Calu3 (cell line): ENCODE measurements at regions not wholly inside any gene's neighbourhood (a gene's known extent, or its start where the extent isn't known, plus 50 kb on each side); places are given as distances from the start of the nearest gene placed in this dataset.

Experiments used
- BruUV-seq: library from RNA; stranded (reverse); fragments of 400-500 nt; replicated peaks from 2 replicates; lab custom pipeline; 2021; lab: Mats Ljungman, UMichigan
- CTCF ChIA-PET: fragments of 300-600 bp; sonication (Branson Sonifier 250); formaldehyde crosslinking; loops from one replicate; lab custom pipeline; 2022; ENCODE audit warnings: antibody characterized with exemption; lab: Charles Lee
- DNase-seq: peaks from one replicate; pipeline ENCODE4 v3.0.0; 2022
- H3K27ac Mint-ChIP-seq: one replicate; pipeline ENCODE4 v1.8.0; 2022; ENCODE audit warnings: mixed read lengths; ENCODE audit not compliant: unreplicated experiment
- H3K27me3 Mint-ChIP-seq: one replicate; pipeline ENCODE4 v1.8.0; 2022; ENCODE audit warnings: mixed read lengths; ENCODE audit not compliant: unreplicated experiment
- H3K36me3 Mint-ChIP-seq: one replicate; pipeline ENCODE4 v1.8.0; 2022; ENCODE audit warnings: mild to moderate bottlenecking, moderate library complexity, mixed read lengths; ENCODE audit not compliant: insufficient read depth, unreplicated experiment
- H3K4me1 Mint-ChIP-seq: one replicate; pipeline ENCODE4 v1.8.0; 2022; ENCODE audit warnings: mild to moderate bottlenecking, low read depth, mixed read lengths; ENCODE audit not compliant: unreplicated experiment
- H3K4me3 Mint-ChIP-seq: one replicate; pipeline ENCODE4 v1.8.0; 2022; ENCODE audit warnings: mild to moderate bottlenecking, low read depth, moderate library complexity, mixed read lengths; ENCODE audit not compliant: unreplicated experiment
- H3K9me3 Mint-ChIP-seq: one replicate; pipeline ENCODE4 v1.8.0; 2022; ENCODE audit warnings: low read depth, mixed read lengths; ENCODE audit not compliant: unreplicated experiment
- CTCF ChIP-seq: fragments of 200-600 bp; IDR thresholded peaks from one replicate; pipeline ENCODE4 v1.8.0; 2022; ENCODE audit warnings: antibody characterized with exemption; ENCODE audit not compliant: unreplicated experiment
- intact Hi-C: fragments of 100-400 bp; cut with micrococcal nuclease; formaldehyde crosslinking; loops from one replicate; pipeline ENCODE4 v1.10.0; 2022; ENCODE audit not compliant: unreplicated experiment

DNA sequence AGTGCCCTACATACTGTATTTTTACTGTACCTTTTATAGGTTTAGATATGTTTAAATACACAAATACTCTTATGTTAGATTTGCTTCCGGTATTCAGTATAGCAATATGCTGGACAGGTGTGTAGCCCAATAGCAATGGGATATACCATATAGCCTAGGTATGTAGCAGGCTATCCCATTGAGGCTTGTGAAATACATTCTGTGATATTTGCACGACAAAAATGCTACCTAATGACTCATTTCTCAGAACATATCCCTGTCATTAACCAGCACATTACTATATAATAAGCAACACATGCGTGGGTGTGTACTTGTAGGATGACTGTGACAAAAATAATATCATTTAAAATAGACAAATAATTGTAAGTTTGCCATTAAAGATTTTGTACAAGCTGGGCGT lies 208.8 kb downstream of the MRPS30 start:
- Mint-ChIP-seq H3K36me3 (no peaks in the 10 kb centered on the region), H3K4me3 (no peak overlapping the region), H3K4me1 (no peaks in the 10 kb centered on the region), H3K9me3 (peaks cover 3% of the 10 kb centered on the region), H3K27ac (no peak overlapping the region), H3K27me3 (no peaks in the 10 kb centered on the region)
- intact Hi-C loops = no loop called here
- DNase-seq = no peak
- CTCF ChIA-PET = no interaction called here
- no peak for TF ChIP-seq CTCF
- BruUV-seq = no TSS peak

DNA sequence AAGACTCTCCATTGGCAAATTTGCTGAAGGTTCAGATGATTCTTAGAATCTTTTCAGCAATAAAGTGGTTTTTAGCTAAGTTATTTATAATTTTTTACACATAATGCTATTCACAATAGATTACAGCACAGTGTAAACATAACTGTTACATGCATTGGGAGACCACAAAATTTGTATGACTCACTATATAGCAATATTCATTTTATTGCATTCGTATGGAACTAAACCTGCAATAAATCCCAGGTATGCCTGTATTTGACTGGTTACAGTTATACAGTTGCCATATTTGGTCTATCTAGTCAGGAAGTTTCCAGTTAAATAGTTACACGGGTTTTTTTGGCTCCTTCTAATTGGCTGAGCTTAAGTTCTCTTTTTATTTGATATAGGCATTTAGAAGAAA lies 220.8 kb downstream of the MRPS30 start:
- BruUV-seq = no TSS peak

DNA sequence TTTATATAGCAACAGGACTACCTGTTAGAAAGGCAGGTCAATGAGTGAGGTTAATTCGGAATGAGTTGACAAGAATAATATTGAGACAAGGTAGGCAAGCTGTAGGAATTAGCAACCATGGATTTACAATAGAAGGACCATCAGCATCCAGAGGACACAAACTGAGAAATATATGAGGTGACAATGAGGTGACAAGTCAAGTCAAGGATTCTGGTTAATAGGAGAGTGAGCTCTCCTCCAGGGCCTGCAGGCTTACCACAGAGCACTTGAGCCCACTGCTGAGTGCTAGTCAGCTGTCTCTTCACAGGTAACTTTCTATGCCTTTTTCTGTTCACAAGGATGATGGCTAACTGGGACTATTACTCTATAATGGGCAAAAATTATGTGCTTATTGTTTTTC lies 227.2 kb downstream of the MRPS30 start:
- CTCF ChIA-PET = no interaction called here
- Mint-ChIP-seq H3K4me1 (no peaks in the 10 kb centered on the region), H3K27ac (no peak overlapping the region), H3K9me3 (no peaks in the 10 kb centered on the region), H3K27me3 (no peaks in the 10 kb centered on the region), H3K4me3 (no peak overlapping the region), H3K36me3 (no peaks in the 10 kb centered on the region)
- BruUV-seq = no TSS peak
- intact Hi-C loops = loop anchor here (5.0 kb wide), 1 partner anchor 601 kb away; no protein-coding TSS in a partner anchor
- TF ChIP-seq CTCF = no peak
- DNase-seq = no peak

More for the DNA sequence above, 220.8 kb downstream of the MRPS30 start:
- no peak for TF ChIP-seq CTCF
- no peaks in the 10 kb centered on the region for H3K36me3 Mint-ChIP-seq
- no peak overlapping the region for H3K27ac Mint-ChIP-seq
- no peak overlapping the region for H3K4me3 Mint-ChIP-seq
- CTCF ChIA-PET = no interaction called here
- intact Hi-C loops = no loop called here
- H3K9me3 Mint-ChIP-seq = no peaks in the 10 kb centered on the region
- DNase-seq = no peak
- no peaks in the 10 kb centered on the region for H3K4me1 Mint-ChIP-seq
- no peaks in the 10 kb centered on the region for H3K27me3 Mint-ChIP-seq

DNA sequence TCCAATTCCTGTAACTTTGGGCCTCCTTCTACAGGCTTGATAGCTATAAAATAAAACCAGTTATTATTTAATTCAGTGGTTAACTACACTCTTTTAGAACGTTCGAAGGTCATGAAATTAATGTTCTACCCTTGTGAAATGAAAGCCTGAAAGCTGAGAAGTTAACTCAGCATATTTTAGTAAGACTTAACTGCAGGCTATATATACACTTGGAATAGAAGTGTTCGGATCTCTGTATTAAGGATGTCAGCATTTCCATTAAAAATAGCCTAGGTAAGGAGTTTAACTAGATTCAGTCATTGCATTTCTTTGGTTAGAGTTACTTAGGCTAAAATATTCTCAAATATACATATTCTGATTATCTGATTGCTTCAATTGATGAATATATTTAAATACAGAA lies 229.2 kb downstream of the MRPS30 start:
- H3K4me3 Mint-ChIP-seq = no peak overlapping the region
- H3K36me3 Mint-ChIP-seq = no peaks in the 10 kb centered on the region
- TF ChIP-seq CTCF = no peak
- H3K27me3 Mint-ChIP-seq = no peaks in the 10 kb centered on the region
- CTCF ChIA-PET = interaction anchor here (0.6 kb wide), 1 partner anchor 79 kb away, joined by 3 read pairs; no protein-coding TSS in a partner anchor
- intact Hi-C loops = loop anchor here (2.0 to 5.0 kb wide), 4 partner anchors 175 to 737 kb away; no protein-coding TSS in a partner anchor
- BruUV-seq = no TSS peak
- H3K9me3 Mint-ChIP-seq = no peaks in the 10 kb centered on the region
- no peak overlapping the region for H3K27ac Mint-ChIP-seq
- H3K4me1 Mint-ChIP-seq = no peaks in the 10 kb centered on the region
- no peak for DNase-seq
